GM19452 (cell line): ENCODE measurements at regions not wholly inside any gene's neighbourhood (a gene's known extent, or its start where the extent isn't known, plus 50 kb on each side); places are given as distances from the start of the nearest gene placed in this dataset.

Experiments used
- ATAC-seq: cut with Tn5 transposase; IDR thresholded peaks from one replicate; pipeline ENCODE4 v1.9.1; 2021; ENCODE audit not compliant: unreplicated experiment

- ATAC-seq, result no peak
Observed at GRCh38 chr10:121290674-121291073, 307.6 kb downstream of the FGFR2 start.

GRCh38 chr10:121291376-121291775, 306.9 kb downstream of the FGFR2 start:
- no peak for ATAC-seq

- no peak for ATAC-seq
Observed at GRCh38 chr10:121291823-121292222, 306.4 kb downstream of the FGFR2 start.

DNA sequence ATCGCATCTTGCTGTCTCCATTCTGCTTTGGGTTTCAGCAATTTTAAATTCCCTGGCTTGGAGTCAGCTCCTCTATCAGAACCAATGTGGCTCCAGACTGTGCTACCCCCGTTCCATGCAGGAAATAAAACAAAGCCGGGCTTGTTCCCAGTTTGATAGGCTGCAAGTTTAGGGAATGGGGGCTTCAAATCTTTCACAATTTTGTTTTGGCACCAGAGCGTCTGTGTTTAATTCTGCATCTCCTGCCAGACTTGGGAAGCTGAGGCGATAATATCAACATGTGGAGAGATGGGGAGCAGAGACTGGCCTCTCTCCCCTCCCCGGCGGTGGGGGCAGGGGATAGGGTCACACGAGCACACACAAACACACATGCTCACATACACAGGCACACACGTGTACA, 305.9 kb downstream of the FGFR2 start:
- no peak for ATAC-seq

DNA sequence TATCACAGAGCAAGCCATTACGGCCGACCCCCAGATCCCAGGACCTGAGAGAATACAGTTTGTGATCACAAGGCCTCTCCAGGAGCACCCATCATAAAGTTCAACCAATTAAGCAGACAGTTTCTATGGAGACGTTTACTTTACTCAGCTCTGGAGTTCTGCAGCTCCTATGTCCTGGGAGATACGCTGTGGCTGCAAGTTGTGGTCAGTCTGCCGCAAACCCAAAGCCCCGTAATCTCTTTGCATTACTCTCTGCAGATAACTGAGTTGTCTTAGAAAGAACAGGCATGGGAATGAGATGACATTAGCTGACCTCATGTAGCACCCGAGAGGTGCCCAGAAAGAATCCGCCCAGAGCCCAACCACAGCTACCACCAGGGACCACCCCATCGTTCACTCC, 305.1 kb downstream of the FGFR2 start:
- no peak for ATAC-seq

DNA sequence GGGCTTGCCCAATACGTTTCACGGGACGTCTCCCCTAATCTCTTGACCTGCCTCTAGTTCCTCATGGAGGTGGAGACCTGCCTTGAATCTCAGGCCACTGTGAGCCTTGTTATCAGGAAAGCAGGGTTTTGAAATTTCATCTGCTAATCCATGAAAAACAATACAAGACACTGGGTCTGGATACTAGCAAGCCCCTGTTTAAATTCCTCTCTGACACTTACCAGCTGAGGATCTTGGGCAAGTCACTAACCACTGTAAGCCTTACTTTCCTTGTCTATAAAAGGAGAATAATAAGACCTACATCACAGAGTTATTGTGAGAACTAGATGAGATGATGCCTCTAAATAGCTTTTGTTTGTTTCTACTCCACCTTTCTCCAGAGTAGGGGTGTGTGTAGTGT, 303.6 kb downstream of the FGFR2 start:
- ATAC-seq, result no peak

DNA sequence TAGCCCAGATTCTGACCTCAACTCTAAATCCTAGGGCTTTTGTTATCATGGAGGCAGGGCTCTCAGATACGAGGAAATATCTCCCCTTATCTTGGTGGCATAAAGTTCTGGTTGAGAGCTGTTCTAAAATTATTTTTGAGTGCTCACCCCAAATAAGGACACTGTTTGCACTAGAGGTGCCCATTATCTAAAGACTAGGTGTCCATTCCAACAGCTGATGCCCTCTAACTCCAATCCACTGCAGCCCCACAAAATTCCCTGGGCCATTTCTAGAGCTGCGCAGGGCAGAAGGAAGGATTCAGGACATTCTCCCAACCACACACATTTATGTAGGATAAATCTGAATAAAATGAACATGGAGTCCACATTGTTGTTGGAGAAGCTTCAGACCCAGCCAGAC, 301.9 kb downstream of the FGFR2 start:
- ATAC-seq, result no peak

DNA sequence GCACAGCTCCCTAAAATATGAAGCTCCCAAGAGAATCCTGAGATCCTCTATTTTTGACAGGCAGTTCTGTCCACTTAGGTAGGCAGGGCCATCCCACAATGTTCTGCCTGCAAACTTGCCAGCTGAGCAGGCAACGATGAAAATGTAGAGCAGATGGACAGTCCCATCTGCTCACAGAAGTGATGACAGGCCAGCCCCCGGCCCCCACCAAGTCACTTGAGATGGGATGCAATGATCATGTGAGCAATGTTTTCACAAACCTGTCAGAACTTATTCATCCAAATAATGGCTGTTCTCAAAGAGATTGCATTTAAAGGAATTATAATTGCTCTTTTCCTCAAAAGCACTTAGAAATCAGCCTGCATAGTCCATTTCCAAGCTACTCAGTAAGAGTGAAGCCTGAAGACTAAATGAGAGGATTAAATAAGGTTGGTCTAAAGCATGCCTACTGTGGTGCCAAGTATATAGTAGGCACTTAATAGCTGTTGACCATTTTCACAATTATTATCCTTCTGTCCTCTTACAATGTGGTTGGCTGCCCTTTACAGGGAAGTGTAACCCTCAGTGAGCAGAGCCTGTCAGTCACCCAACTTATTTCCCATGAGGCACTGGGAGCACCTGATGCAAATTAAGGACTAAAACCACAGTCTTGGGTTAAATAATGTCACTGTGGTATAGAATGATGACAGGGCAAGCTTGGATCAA, 301.2 kb downstream of the FGFR2 start:
- no peak for ATAC-seq

GRCh38 chr10:121300723-121301122, 297.5 kb downstream of the FGFR2 start:
- no peak for ATAC-seq

DNA sequence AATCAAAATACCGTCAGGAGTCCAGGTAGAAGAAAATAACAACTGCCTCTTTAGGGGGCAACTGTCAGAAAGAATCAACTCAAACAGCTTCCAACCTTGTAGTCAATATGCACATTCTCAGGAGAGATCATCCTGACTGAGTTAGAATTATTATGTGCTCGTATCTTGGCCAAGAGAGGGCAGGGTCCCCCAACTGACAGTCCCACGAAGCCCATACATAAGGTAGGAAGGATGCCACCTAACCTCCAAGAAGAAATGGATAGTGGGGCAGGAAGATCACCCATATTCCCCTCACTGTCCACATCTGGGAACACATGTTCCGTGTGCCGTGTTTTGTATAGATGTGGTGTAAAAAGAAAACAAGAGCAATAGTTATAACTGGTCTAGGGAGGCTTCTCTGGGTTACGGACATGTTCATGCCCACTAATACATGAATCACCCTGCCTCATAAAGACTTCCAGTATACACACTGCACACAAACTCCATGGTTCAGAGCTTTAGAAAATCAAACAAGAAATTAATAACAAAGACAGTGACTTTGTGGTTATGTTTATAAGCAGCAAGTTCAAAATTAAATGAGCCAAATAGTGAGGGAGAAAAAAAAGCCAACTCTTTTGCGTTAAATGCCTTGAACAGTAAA, 295.6 kb downstream of the FGFR2 start:
- ATAC-seq, result no peak

- ATAC-seq, result no peak
Observed at GRCh38 chr10:121303287-121303890, 294.9 kb downstream of the FGFR2 start.

DNA sequence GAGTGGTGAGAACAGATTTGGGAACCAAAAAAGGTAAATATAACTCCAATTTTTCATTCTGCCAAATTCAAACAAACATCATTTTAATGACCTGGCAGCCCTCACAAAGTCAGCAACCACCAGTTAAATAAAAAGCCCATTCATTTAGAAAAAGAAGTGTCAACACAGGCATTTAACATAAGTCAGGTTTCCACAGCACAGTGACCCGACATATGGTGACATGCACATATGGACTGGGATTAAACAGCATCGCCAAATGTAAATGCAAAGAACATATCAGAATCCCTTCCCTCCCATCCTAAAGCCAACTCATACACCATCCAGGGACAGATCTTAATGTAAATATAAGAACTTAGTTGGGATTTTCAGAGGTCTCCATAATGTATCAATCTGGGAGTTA, 293.2 kb downstream of the FGFR2 start:
- no peak for ATAC-seq

DNA sequence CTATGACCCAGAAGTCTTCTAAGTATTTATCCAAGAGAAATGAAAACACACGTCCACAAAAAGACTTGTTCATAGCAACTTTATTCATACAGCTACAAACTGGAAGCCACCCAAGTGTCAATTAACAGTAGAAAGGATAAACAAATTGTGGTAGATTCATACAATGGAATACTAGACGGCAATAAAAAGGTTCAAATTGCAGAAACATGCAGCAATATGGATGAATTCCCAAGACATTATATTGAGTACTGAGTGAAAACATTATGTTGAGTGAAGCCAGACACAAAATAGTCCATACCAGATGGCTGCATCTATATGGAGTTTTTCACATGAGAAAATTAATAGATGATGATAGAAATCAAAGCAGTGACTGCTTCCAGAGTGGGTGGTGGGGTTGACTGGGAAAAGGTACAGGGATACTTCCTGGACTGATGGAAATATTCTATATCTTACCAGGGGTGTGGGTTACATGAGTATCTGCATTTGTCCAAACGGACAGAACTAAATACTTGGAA, 292.0 kb downstream of the FGFR2 start:
- ATAC-seq, result no peak

- ATAC-seq, result no peak
Observed at GRCh38 chr10:121307411-121307980, 290.7 kb downstream of the FGFR2 start.

DNA sequence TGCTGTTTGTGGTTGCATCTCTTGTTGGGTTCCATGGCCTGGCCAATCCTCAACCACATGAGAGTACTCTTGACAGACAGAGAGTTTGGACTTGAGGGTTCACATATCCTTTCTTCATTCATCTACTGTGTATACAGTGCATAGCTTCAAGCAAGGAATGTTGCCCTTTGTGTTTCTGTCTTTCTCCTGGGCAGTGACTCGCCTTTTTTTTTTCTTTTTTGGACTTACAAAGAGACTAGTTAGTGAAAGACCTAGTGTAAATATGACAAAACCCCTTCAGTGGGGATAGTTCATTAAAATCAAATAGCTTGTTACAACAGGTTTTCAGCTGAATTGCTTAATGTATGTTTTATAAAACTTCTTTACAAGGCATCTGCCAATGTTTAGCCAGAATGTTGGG, 290.2 kb downstream of the FGFR2 start:
- no peak for ATAC-seq

DNA sequence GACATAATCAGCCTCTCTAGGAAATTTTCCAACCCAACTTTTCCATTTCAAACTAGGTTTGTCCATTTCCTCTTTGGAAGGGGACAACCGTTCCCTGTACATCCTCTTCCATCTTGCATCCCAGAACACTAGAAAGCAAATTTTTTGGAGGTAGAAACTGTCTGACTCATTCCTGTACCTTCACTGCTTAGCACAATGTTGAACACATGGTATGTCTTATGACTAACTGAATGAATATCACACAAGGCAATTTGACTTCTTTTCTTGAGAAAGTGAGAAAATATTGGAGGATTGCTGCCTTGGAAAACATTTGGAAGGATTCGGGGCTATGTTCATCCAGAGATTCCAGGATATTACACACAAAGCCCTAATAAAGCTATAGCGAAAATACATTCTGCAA, 289.1 kb downstream of the FGFR2 start:
- no peak for ATAC-seq

- no peak for ATAC-seq
Observed at GRCh38 chr10:121310151-121310711, 288.0 kb downstream of the FGFR2 start.

DNA sequence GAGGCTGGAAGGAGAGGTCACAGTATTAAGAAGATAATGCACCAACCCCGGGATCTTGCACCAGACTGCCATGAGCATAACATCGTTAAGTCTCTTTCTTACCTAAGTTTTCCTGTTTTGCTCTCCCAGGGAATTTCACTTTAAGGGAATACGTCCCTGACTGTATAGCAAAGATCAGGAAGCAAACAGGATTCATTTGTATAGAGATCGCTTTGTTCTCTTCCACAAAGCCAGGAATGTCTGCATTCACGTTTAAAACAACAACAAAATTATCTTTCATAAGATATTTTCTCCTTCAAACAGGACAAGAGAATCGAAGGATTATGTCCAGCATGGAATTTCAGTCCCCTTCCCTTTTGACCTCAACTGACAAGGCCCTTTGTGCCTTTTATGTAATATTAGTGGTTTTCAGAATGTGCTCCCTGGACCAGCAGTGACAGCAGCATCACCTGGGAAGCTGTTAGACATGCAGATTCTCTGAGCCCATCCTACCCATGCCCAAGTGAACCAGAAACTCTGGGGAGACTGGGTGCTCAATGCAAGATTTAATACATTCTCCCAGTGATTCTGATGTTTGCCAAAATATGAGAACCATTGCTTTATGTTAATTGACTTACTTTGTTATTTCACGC, 286.3 kb downstream of the FGFR2 start:
- no peak for ATAC-seq

DNA sequence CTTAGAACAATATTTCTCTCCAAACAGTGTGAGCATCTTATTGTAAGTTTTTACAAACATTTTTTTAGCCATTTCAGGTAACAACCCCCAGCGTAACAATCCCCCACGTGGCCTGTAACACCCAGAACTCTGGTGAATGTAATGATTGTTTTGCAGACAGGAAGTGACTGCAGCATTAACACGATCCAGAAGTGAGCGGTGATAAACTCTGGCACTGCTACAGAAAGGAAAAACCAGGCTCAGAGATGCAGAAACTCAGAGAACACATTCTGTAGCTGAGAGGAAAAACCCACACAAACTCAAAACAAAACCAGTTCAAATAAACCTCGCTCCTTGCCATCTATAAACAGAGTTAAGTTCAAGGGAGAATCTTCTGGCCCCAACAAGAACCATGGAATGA, 285.7 kb downstream of the FGFR2 start:
- ATAC-seq, result no peak

GRCh38 chr10:121313119-121313875, 284.9 kb downstream of the FGFR2 start:
- no peak for ATAC-seq
